ENCODE measurements at regions not wholly inside any gene's neighbourhood (a gene's known extent, or its start where the extent isn't known, plus 50 kb on each side); places are given as distances from the start of the nearest gene placed in this dataset.

DNA sequence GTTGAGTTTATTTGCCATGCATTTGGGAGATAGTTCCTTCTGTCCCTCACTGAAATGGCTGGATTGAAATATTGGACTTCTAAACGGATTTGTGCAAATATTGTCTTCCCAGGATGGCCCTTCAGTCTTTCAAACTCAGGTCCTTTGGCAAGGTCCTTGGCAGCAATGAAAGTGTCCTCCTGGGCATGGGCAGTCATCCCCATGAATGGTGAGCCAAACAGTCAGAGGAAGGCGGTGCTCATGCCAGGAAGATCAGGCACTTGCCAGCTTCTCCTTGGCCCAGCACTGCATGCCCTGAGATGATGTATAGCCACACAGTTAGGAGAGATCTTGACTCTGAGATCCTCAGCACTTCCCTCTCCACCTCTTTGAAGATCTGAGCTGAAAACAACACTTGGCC lies 221.4 kb upstream of the KLF4 start:
- TF ChIP-seq POLR2A (IDR thresholded peaks at IDR 0.05) = no peak
- TF ChIP-seq, protein P1, sequence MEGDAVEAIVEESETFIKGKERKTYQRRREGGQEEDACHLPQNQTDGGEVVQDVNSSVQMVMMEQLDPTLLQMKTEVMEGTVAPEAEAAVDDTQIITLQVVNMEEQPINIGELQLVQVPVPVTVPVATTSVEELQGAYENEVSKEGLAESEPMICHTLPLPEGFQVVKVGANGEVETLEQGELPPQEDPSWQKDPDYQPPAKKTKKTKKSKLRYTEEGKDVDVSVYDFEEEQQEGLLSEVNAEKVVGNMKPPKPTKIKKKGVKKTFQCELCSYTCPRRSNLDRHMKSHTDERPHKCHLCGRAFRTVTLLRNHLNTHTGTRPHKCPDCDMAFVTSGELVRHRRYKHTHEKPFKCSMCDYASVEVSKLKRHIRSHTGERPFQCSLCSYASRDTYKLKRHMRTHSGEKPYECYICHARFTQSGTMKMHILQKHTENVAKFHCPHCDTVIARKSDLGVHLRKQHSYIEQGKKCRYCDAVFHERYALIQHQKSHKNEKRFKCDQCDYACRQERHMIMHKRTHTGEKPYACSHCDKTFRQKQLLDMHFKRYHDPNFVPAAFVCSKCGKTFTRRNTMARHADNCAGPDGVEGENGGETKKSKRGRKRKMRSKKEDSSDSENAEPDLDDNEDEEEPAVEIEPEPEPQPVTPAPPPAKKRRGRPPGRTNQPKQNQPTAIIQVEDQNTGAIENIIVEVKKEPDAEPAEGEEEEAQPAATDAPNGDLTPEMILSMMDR (IDR thresholded peaks at IDR 0.05) = no peak
- TF ChIP-seq POLR2AphosphoS5 (IDR thresholded peaks at IDR 0.05) = no peak
